Tibial nerve (tissue), 4 donors: ENCODE measurements at regions not wholly inside any gene's neighbourhood (a gene's known extent, or its start where the extent isn't known, plus 50 kb on each side); places are given as distances from the start of the nearest gene placed in this dataset.

Source experiments
- DNase-seq, 2 donors: peaks; one replicate each; pipeline ENCODE4 v3.0.0-alpha.2; 2019; ENCODE audit warnings: low spot score in 2 of 2
- H3K27ac ChIP-seq, 4 donors: fragments of 200-600 bp; sonication (generic) in 3 of 4; one replicate each; pipeline ENCODE4 v1.5.1; 2017 to 2019; ENCODE audit warnings: mild to moderate bottlenecking in 1 of 4
- H3K27me3 ChIP-seq, 2 donors: fragments of 200-600 bp; sonication (generic) in 1 of 2; one replicate each; pipeline versions ENCODE4 v1.5.1 to v1.6.0; 2017 to 2019
- H3K36me3 ChIP-seq, 3 donors: fragments of 200-600 bp; sonication (generic); one replicate each; pipeline ENCODE4 v1.5.1; 2018 to 2019
- H3K4me1 ChIP-seq, 4 donors: fragments of 200-600 bp; sonication (generic) in 3 of 4; one replicate each; pipeline ENCODE4 v1.5.1; 2017 to 2019
- H3K4me3 ChIP-seq, 4 donors: fragments of 200-600 bp; sonication (generic) in 3 of 4; one replicate each; pipeline ENCODE4 v1.5.1; 2017 to 2019; ENCODE audit warnings: mild to moderate bottlenecking in 1 of 4, moderate library complexity in 1 of 4
- H3K9me3 ChIP-seq, 4 donors: fragments of 200-600 bp; sonication (generic) in 3 of 4; one replicate each; pipeline ENCODE4 v1.5.1; 2017 to 2019
- CTCF ChIP-seq, 5 experiments: fragments of 200-600 bp in 3 of 5; fragments of 450-650 bp in 2 of 5; sonication (generic) in 3 of 5; IDR thresholded peaks; one replicate each; pipeline ENCODE4 v1.5.1; 2016 to 2019; ENCODE audit warnings: antibody characterized with exemption in 5 of 5, mild to moderate bottlenecking in 3 of 5, moderate library complexity in 2 of 5
- EP300 ChIP-seq, 2 donors: sonication (generic); formaldehyde crosslinking; IDR thresholded peaks; one replicate each; pipeline ENCODE4 v1.6.1; 2017; ENCODE audit warnings: antibody characterized with exemption in 2 of 2, mild to moderate bottlenecking in 1 of 2
- POLR2A ChIP-seq, 2 donors: fragments of 450-650 bp; IDR thresholded peaks; one replicate each; pipeline ENCODE4 v1.6.1; 2017; ENCODE audit warnings: antibody characterized with exemption in 2 of 2, mild to moderate bottlenecking in 2 of 2, moderate library complexity in 2 of 2
- WGBS, 2 donors: methylation state at CpG; one replicate each; pipeline ENCODE4 v1.1.5; 2018; 5-methylcytosine and 5-hydroxymethylcytosine counted together

- Histone ChIP-seq H3K36me3 (no peaks in the 10 kb centered on the region), H3K9me3 (peaks cover 0 to 13% (median 2%) of the 10 kb centered on the region in 4 donors), H3K4me3 (no peak overlapping the region), H3K27ac (no peak overlapping the region), H3K27me3 (no peaks in the 10 kb centered on the region), H3K4me1 (peaks cover 0 to 4% (median 0%) of the 10 kb centered on the region in 4 donors)
- WGBS, 2 donors, result 64 to 69% methylated on average over 1 of the region's 1 CpG
- TF ChIP-seq EP300 (IDR thresholded peaks at IDR 0.05) (no peak), POLR2A (IDR thresholded peaks at IDR 0.05) (no peak), CTCF (IDR thresholded peaks at IDR 0.05) (no peak)
- DNase-seq, result no peak
These were observed 296.0 kb upstream of the COL8A1 start for GRCh38 chr3:99342383-99342782.

DNA sequence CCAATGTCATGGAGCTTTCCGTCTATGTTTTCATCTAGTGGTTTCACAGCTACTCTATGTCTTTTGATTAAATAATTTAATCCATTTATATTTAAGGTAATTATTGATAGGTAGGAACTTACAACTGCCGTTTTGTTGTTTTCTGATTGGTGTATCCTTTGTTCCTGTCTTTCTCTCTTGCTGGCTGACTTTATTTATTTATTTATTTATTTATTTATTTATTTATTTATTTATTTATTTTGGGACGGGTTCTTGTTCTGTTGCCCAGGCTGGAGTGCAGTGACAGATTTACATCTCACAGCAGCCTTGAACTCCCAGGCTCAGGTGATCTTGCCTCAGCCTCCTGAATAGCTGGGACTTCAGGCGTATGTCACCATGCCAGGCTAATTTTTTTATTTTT is 299.2 kb upstream of the COL8A1 start:
- Histone ChIP-seq H3K36me3 (no peaks in the 10 kb centered on the region), H3K4me1 (peaks cover 0 to 4% (median 0%) of the 10 kb centered on the region in 4 donors), H3K4me3 (no peak overlapping the region), H3K9me3 (peaks cover 0 to 13% (median 2%) of the 10 kb centered on the region in 4 donors), H3K27ac (no peak overlapping the region), H3K27me3 (no peaks in the 10 kb centered on the region)
- DNase-seq, result no peak
- TF ChIP-seq EP300 (IDR thresholded peaks at IDR 0.05), result no peak
- TF ChIP-seq POLR2A (IDR thresholded peaks at IDR 0.05), result no peak
- no peak for TF ChIP-seq CTCF (IDR thresholded peaks at IDR 0.05)
- 90 to 95% methylated on average over 4 of the region's 4 CpGs for WGBS, 2 donors

- no peak overlapping the region for H3K27ac ChIP-seq
- no peaks in the 10 kb centered on the region for H3K36me3 ChIP-seq
- no peaks in the 10 kb centered on the region for H3K27me3 ChIP-seq
- no peak overlapping the region for H3K4me3 ChIP-seq
- DNase-seq, result no peak
- no peaks in the 10 kb centered on the region for H3K4me1 ChIP-seq
- 58 to 60% methylated on average over 3 of the region's 3 CpGs for WGBS, 2 donors
- TF ChIP-seq CTCF (IDR thresholded peaks at IDR 0.05) (no peak), POLR2A (IDR thresholded peaks at IDR 0.05) (no peak), EP300 (IDR thresholded peaks at IDR 0.05) (no peak)
- no peaks in the 10 kb centered on the region for H3K9me3 ChIP-seq
These were observed 305.7 kb upstream of the COL8A1 start for GRCh38 chr3:99332718-99333117.

- 62 to 67% methylated on average over 2 of the region's 2 CpGs for WGBS, 2 donors
- no peak overlapping the region for H3K4me3 ChIP-seq
- no peak overlapping the region for H3K27ac ChIP-seq
- TF ChIP-seq EP300 (IDR thresholded peaks at IDR 0.05) (no peak), CTCF (IDR thresholded peaks at IDR 0.05) (no peak), POLR2A (IDR thresholded peaks at IDR 0.05) (no peak)
- H3K27me3 ChIP-seq, result no peaks in the 10 kb centered on the region
- H3K4me1 ChIP-seq, result no peaks in the 10 kb centered on the region
- no peaks in the 10 kb centered on the region for H3K9me3 ChIP-seq
- no peak for DNase-seq
- H3K36me3 ChIP-seq, result no peaks in the 10 kb centered on the region
These were observed 306.1 kb upstream of the COL8A1 start for GRCh38 chr3:99332276-99332675.

DNA sequence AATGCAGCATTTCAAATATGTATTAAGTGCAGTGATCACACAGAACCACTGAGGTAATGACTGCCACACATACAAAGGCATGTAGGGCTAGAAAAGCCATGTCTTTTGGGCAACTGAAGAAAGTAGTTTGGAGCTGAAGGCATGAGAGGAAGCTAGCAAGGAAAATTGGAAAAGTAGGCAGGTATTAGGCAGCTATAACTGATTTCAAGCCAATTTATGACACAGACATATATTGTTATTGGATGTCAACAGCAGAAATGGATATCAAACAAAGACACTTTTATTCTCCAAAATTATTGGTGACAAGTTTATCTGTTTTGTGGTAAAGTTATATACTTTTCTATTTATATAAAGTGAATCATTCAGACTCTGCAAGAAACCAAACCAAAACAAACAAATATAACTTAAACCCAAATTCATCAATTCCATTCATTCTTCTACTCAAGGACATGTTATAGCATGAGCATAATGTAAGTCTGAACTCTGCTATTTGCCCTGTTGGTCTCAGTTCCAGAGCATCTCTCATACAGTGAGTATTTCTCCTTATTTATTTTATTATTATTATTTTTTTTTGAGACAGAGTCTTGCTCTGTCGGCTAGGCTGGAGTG is 307.4 kb upstream of the COL8A1 start:
- no peak for DNase-seq

More for the DNA sequence above, 307.4 kb upstream of the COL8A1 start:
- no peaks in the 10 kb centered on the region for H3K9me3 ChIP-seq
- no peaks in the 10 kb centered on the region for H3K27me3 ChIP-seq
- no peaks in the 10 kb centered on the region for H3K36me3 ChIP-seq
- no peaks in the 10 kb centered on the region for H3K4me1 ChIP-seq
- no peak overlapping the region for H3K4me3 ChIP-seq
- whole genome bisulfite sequencing, 2 donors, result 90 to 95% methylated on average over 1 of the region's 1 CpG
- TF ChIP-seq CTCF (IDR thresholded peaks at IDR 0.05) (no peak), POLR2A (IDR thresholded peaks at IDR 0.05) (no peak), EP300 (IDR thresholded peaks at IDR 0.05) (no peak)
- H3K27ac ChIP-seq, result no peak overlapping the region
